Hematopoietic multipotent progenitor cell treated with erythropoietin and hydrocortisone succinate and interleukin-3 and kit ligand, for 17 days (in vitro differentiated cells): ENCODE measurements at regions not wholly inside any gene's neighbourhood (a gene's known extent, or its start where the extent isn't known, plus 50 kb on each side); places are given as distances from the start of the nearest gene placed in this dataset.

Experiments used
- DNase-seq: peaks from one replicate; pipeline ENCODE4 v3.0.0-alpha.2; 2015; ENCODE audit warnings: low spot score

DNA sequence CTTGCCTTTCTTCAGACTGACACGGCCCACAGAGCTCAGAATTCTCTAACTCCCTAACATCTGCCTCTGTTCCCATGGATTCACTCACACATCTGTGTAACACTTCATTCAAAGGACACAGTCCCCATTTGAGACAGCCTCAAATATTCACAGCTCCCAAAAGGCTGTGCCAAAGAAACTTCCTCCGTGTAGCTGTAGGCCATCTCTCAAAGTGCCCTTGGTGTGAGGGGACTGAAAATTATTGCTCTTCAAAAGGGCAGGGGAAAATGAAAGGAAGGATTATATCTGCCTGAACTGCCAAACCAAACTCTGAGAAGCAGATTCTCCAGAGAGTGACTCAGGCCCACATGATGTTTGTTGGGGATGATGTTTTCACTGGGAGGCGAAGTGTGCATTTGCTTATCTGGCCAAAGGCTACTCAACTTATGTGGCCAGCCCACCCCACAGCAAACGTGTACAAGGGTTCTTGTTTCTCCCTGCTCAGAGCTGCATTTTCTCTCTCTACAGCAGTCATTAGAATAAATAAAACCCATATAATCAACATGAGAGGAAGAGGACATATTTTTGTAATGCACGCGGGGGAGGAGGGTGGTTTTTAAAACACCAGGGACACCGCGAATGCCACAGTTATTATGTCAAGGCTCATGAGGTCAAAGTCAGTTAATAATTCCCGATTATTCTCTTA lies 302.4 kb upstream of the NFE2L3 start:
- DNase-seq, result peak; percentile 10

DNA sequence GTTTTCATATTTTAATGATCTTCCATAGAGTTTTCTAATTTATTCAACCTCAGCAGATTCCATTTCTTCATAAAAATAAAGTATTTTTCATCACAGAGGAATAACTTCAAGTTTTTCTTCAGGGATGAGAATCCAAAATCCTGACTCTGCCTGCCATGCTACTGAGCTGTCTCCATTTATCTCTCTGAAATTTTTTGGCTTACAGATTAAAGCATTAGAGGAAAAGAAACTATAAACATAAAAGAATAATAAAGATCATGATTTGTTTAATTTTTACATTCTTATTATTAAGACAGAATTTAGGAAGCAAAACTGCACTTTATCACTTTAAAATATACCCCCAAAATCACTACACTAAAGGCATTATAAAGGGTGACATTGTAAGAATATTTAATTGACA lies 301.8 kb upstream of the NFE2L3 start:
- no peak for DNase-seq

DNA sequence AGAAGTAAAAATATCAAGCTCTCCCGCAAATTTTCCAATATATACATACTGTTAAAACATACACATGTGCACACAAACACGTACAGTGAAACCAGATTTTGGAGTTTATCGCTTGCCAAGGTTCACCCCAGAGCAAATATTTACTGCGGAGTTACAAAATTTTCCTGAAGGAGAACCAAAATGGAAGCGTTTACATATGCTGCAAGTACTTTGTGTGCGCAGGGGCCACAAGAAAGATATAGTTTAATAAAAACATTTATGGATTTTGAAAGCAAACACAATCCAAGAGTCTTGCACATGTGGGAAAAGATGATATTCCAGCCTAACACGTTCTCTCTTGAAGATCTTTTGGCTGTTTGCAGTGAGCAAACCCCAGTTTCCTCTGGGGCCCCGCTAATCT lies 301.3 kb upstream of the NFE2L3 start:
- no peak for DNase-seq

DNA sequence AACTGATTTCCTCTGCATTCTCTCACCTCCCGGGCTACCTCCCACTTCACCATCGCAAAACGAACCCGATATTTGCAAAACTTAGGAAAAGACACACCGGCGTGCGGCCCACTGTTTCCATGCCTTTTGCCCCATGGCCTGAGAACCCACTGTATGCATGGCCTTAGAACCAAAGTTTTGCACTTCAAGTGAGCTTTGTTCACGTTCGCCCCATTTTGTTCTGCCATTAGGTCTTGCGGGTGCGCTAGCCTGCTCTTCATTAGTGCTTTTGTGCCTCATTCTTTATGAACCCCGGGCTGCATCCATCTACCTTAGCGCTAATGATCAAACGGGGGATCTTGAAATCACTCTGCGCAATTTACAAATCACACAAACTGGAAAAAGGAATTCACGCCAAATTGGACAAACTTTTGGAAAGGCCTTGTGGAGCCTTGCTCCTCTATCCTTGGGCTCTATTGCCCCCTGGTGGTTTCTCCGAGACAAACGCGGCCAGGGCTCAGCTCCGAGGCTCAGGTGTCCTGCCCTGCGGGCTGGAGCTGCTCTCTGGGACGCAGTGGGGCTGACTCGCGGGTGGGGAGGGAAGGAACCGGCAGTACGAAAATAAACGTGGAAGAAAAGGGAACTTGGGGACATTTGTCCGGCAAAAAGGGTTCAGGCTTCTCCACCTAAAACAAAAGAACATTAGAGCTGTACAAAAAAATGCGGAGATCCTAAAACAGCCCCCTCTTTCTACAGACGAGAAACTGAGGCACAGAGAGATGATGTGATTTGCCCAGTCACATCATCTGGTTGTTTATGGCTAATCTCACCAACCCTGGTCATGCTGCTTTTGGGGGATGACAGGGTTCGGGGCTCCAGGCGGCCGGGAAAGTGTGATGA lies 300.4 kb upstream of the NFE2L3 start:
- peak; percentile 41 for DNase-seq

DNA sequence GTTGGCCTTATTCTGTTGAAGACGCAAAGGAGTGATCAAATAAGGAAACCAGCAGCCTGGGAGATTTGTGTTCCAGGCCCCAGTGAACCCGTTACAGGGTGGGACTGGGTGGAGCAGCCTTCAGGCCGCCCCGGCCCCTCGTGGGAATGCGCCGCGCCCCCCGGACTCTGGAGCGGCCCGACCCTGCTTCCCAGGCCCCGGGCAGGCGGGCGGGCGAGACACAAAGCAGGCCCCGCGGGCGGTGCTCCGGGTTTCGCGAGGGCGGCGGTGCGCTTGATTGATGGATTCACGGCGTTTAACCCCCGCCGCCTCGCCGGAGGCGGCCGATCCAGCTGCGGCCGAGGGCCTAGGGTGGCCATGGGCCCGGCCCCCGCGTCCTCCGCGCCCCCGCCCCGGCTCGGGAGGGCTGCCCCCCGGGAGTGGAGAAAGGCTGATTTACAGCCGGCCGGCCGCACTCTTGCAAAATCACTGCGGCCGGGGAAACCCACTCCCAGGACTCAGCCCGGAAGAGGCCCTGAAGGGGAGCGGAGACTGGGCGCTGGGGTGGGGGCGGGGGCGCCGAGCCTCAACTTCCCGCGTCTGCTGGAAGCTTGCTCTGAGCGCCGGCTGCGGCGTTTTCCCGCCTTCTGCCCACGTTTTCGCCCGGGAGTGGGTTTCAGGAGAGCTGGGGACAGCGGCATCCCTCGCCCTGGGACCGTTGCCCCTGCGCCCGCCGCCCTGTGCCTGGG lies 299.6 kb upstream of the NFE2L3 start:
- no peak for DNase-seq

DNA sequence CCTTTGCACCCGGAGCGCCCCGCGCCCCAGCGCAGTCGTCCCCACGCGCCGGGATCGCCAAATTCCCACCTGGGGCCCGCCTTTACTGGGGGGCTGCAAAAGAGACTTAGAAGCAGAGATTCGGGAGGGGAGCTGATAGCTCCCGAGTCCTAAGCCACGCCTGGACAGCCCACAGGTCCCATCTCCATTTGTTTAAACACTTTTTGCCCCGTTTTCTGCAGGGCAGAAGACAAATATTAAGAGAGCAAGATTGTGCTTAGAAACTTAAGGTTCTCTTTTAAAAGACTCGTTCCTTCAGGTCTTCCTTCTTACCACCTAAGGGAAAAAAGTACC lies 299.1 kb upstream of the NFE2L3 start:
- no peak for DNase-seq

DNA sequence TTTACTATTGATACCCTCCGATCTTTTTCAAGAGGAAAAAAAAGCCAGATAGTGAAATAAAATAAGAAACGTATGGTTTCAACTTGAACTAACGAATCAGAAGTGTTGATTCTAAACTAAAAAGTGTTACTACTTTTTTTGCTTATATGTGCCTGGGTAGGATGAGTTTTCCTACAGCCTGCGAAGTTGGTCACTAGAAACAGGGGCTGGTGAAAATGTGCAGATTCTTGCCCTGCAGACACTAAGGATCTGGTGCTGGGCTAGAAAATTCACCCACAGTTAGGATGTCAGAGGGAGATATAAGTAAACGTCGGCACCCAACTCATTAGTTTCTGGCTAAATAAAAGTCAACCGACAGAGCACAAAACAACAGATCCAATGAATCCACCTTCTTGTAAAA lies 298.7 kb upstream of the NFE2L3 start:
- DNase-seq, result no peak

DNA sequence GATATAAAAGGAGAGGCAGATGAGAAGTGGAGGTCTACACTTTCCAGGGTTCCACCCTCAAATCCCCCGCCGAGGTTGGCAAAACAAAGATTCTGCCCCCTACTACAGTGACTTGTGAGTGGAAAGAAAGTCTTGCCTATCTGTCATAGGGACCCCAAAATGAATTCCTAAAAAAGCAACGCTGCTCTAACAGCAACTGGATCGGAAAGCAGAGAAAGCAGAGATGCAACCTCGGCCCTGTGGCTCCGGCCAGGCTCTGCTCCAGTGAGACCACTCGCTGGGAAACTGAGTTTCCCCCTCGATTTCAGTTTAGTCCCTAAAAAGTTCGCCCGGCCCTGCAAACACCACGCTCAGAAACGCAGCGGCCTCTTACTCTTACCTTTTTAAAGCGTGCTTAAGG lies 297.9 kb upstream of the NFE2L3 start:
- DNase-seq, result no peak

DNA sequence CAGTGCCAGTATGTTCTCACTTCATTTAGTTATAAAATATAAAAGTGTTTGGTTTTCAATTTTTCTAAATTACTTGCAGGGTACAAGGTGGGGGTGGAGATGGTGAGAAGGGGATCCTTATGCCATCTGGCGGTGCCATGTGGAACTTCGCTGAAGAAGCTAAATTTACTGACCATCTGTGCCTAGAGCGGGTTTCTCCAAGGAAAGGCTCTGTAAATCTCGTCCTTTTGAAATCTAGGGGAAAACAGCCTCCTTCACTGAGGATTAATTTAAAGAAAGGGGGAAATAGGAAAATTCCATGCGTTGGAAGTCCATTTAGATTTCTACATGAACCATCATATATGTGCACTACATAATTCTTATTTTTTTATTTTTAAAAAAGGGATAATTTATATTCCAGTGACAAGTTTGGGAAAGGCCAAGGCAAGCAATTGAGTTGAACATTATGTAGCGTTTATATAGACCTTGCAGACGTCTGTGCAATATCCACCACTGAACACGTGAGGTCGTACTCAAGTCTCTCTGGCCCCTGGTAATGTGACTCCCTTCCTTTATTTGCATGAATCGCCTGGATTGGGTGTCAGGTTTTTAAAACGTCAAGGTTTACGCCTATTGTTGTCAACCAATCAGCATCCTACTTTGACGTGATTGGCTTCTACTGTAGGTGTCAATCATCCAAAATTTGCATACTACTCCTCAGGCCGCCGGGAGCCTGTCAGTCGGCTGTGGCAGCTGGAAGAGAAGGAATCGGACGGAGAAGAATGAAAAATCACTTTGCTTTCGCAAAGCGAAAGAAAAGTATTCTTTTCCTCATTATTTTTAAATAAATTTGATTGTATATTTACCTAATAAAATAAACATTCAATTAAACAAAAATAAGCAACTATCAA lies 297.1 kb upstream of the NFE2L3 start:
- peak; percentile 38 for DNase-seq

DNA sequence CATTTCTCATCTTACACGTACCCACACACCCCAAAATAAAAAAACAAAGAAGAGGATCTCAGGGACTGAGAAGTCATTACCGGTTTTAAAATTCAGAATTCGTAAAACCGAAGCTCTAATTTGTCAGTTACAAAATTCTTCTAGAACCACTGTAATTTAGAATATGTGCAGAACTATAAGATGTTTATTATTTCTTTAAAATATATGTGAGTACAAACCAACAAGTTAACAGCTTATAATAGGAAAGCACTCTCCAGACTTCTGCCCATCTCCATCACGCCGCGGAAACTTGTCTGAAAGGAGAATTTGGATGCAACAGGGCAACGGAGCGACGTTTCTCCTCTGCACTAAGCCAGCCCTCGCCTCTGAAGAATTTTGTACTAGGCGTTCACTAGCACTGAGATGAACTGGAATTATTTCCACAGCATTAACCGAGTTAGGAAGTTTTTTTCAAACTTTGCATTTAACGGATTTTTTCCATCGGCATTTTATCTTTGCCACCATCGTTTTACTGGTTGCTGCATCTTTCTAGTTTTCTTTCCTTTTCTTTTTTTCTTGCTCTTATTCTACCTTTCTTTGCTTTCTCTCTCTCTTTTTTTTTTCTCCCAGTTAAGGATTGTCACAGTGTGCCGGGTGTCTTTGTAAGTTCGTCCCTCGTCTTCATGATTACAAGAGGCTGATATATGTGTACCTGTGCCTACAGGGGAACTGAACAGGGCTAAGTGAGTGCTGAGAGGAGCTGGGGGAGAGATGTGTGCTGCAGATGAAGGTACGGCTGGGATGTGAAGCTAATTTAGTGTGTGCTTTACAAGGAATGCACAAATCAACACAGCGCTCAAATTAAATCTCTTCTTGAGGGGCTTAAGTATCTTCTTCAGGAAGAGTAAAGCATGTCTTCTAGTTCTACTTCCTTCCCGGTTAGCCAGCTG lies 295.9 kb upstream of the NFE2L3 start:
- no peak for DNase-seq

DNA sequence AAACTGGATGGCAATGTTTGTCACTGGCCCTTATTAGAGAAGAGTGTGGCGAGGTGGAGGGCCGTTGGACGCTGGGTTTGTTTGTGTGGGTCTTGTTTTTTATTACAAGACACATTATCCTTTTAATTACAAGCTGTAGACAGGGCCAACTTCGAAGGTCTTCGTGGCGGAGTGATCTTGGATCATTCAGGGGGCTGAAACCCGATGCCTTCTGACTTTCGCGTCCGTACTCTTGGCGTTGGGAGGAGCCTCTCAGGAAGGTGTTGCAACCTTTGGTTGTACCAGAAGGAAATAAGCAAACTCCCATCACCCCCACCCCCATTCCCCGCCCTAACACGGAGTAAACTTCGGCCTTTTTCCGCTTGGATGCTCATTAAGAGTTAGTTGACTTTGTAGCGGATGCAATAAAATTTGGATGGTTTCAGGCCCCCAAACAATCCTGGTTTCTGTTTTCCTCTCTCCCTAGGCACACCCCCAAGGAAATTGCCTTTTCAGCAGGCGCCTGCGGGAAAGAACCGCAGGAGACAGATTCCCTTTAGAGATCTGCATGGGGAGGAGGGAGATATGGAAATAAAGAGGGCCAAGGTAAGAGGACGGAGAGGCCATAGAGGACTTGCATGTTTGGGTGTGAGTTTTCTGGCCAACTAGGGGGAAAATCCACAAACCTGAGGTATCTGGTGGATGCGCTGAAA lies 294.5 kb upstream of the NFE2L3 start:
- no peak for DNase-seq

DNA sequence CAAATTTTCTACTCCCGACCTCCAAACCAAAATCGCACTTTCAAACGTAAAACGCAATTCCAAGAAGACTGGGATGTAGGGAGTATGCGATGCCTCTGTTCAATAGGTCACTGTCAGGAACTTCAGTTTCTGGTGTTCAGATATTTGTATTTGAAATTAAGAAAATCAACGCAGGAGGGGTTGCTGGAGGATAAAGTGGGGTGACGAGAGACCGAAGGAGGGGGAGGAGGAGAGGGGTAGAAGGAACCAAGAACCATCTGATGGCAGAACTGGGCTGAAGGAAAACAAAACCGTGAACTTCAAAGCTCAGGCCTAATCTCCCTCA lies 293.8 kb upstream of the NFE2L3 start:
- DNase-seq, result no peak

DNA sequence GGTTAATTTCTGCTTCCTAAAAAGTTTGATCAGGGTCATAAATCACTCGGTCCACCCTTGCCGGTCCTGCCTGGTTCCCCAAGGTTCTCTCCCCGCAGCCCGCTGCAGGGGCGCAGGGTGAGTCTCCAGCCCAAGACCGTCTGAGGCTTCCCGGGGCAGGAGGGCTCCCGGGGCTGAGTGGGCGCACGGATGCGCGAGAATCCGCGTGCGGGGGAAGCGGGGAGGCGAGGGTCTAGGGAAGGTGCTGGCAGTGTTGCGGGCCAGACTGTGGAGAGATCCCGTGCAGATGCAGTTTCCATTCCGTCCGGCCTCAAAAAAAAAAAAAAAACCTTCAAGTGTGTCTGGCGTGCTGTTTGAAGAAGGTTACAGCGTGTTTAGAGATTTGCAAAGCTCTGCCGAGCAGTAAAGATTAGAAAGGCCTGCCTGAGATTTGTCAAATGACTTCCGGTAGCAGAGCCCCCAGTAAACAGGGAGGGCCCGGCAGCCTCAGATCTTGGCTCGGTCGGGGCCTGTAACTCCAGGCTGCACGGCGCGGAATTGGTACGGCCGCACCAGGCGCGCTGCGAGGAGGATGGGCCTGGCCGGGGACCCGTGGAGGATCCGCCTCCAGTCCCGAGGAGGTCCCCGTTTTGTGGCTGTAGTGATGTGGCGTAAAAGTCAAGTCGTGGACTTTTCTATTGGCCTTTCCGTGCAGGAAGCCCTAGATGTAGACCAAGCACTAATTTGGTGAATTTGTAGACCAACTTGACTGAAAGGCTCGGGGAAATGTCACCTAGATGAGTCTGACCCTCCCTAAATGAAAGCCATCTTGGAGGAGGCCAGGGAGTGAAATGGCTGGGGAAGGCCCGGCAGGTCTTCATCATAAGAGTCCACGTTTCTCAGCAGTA lies 293.2 kb upstream of the NFE2L3 start:
- DNase-seq, result no peak

DNA sequence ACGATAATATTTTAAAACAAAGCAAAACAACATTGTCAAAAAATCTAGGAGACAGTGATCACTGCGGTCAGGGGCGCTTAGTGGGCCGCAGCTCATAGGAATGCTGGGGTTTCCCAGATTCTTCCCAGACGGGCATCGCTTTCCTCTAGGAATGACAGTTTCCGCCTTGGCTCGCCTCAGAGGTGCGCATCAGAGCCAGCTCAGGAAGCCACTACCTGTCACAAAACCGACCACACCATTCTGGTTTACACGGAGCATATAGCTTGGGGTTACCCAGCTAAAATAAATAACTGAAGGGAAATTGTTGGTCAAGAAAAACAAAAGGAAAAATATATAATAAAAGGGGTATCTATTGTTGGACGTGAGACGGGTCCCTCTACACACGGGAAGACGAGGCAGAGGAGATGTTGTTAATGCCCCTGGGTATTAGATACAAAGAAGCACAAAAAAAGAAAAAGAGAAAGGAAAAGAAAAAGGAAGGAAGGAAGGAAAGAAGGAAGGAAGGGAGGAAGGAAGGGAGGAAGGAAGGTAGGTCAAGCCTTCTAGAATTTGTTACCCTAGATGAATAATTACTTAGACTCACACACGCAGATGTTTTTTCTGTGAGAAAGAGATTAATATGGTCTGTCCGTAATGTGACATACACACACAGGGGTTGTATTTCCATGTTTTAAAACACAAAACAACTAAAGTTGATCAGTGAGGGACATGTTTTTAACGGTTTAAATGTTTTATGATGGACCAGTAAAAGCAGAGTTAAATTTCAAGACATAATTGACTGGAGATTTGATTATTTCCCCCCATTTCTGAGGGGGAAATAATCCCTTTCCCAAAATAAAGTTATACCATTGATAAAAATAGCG lies 292.4 kb upstream of the NFE2L3 start:
- no peak for DNase-seq

DNA sequence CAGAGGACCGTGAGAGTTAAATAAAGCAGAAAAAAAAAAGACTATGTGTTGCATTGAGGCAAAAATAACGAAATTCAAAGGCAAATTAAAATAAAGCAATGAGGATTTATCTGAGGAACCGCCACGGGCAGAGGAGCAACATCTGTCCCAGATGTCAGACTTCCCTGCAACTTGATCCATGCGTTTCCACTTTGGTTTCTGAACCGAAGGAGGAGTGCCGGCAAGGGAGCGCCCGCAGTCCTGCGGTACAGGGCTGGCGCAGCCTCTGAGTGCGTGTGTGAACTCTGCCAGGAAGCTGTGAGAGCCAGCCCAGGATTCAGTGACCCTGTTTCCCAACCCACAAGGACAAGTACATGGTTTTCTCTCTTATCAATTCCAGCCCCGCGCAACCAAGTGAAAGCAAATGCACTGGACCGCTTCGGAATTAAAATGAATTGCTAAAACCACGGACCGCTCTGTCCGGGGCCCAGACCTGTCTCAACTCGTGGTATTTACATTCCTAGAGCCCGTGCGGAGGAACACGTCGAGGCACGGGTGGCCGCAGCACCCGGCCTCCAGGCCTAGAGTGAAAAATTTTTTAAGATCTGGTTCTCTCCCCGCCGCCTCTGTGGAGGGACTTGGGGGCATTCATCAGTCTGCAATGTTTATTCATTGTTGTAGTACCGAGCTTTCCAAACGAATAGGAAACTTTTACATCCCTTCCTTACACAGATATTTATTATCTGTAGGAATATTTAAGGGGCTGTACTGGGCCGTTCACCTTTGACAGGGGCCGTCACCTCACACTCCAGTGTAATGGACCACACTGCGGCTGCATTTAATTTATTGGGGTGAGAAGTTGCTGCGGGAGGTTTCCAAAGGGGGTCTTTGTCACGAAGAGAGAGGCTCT lies 291.5 kb upstream of the NFE2L3 start:
- no peak for DNase-seq

DNA sequence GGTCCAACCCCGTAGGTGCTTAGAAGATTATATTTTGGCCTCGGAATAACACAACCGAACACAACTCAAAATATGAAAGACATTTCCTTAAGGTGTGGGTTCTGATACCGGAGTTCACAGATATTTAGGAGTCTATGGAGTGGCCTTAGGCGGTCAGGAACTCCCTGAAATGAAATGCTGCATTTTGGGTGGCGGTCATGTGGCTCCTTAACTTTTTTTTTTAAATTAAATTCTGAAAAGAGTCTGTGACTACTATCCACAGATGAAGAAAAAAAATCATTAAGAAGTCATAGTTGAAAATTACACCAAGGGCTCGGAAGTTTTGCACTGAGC lies 290.9 kb upstream of the NFE2L3 start:
- no peak for DNase-seq

DNA sequence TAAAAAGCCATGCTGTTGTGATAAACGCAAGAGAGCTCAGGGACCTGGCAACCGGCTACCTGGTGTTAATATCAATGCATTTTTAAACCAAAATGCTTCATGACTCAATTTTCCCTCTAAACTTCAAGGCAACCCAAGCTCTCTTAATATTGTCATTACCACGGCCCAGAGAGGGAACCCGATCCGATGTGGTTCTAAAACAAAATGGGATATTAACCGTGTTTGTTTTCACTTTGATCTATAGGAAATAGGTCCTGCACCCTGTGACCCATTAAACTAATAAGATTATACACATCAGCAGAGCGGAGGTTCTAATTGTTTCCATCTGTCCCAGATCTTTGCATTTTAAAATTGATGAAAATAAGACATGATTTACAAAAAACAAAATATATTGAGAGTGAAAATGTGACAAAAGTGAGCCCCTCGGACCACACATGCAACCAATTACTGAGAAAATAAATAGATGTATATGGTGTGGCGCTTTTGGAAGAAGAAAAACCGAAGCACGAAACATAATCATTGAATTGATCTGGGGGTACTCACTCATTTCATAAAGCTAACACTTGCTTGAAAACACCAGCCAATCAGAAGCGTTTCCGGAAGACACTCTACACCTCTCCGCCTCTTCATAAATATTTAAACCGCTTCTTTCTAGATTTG lies 290.3 kb upstream of the NFE2L3 start:
- DNase-seq, result no peak
